GM13976 (cell line): ENCODE measurements at regions not wholly inside any gene's neighbourhood (a gene's known extent, or its start where the extent isn't known, plus 50 kb on each side); places are given as distances from the start of the nearest gene placed in this dataset.
"Not testable (repeated sequence)": the region's sequence is repeated elsewhere in the genome, so short reads cannot be mapped to it uniquely, and the experiment has no call there.

ENCODE experiments used
- DNase-seq: peaks from one replicate; pipeline ENCODE4 v3.0.0; 2012; ENCODE audit warnings: low spot score
- in situ Hi-C: fragments of 300-500 bp; cut with MboI; formaldehyde crosslinking; loops from one replicate; pipeline ENCODE4 v1.12.0; 2022; ENCODE audit warnings: low sequenced_read_pairs, mixed read lengths, inconsistent platforms; ENCODE audit not compliant: unreplicated experiment
- TF ChIP-seq, protein P1 (sequence below): IDR thresholded peaks from 2 replicates; pipeline ENCODE4 v1.5.1; 2012; ENCODE audit warnings: borderline replicate concordance, mild to moderate bottlenecking; ENCODE audit not compliant: insufficient read depth; ENCODE audit errors: extremely low read depth, missing control alignments, control extremely low read depth

- no peak for DNase-seq
- TF ChIP-seq, protein P1, sequence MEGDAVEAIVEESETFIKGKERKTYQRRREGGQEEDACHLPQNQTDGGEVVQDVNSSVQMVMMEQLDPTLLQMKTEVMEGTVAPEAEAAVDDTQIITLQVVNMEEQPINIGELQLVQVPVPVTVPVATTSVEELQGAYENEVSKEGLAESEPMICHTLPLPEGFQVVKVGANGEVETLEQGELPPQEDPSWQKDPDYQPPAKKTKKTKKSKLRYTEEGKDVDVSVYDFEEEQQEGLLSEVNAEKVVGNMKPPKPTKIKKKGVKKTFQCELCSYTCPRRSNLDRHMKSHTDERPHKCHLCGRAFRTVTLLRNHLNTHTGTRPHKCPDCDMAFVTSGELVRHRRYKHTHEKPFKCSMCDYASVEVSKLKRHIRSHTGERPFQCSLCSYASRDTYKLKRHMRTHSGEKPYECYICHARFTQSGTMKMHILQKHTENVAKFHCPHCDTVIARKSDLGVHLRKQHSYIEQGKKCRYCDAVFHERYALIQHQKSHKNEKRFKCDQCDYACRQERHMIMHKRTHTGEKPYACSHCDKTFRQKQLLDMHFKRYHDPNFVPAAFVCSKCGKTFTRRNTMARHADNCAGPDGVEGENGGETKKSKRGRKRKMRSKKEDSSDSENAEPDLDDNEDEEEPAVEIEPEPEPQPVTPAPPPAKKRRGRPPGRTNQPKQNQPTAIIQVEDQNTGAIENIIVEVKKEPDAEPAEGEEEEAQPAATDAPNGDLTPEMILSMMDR, result no peak
- in situ Hi-C loops, result no loop called here
Measured at GRCh38 chr14:106606936-106607335, 1080.6 kb downstream of the TMEM121 start.

DNA sequence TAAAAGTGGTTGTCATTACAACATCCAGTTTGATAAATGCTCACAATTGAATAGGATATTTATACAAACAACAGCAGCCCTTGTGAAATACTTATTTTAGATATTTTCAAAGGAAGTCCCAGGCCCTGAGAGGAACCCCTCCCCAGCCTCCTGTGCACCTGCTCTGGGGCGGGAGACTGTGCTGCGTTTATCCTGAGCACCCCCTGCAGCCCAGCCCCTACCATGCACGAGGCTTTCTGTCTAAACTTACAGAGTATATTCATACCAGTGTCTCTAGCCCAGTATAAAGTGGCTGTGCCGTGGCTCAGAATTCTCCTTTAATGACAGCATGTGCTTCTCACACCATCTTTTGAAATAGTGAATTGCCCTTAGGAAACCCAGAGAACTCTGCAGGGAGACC lies 1084.3 kb downstream of the TMEM121 start:
- TF ChIP-seq, protein P1, result no peak
- in situ Hi-C loops, result no loop called here
- DNase-seq, result no peak

DNA sequence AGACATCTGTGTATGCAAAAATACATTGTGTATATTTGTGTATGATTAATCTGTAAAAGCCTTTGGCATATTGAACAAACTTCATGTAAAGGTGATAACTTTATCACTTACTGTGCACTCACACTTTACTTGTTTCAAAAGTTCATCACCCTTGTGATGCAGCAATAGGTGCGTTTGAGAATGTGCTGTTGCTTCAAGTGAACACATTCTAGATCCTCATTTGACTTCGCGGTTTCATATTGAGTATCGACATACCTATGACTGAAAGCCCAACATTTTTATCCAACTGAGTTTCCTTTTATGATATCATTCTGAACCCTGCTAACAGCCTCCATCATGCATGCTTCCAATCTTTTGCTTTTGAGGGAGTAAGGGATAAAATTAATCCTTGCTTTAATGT lies 1086.9 kb downstream of the TMEM121 start:
- TF ChIP-seq, protein P1, result no peak
- DNase-seq, result peak; percentile 21
- in situ Hi-C loops, result no loop called here

DNA sequence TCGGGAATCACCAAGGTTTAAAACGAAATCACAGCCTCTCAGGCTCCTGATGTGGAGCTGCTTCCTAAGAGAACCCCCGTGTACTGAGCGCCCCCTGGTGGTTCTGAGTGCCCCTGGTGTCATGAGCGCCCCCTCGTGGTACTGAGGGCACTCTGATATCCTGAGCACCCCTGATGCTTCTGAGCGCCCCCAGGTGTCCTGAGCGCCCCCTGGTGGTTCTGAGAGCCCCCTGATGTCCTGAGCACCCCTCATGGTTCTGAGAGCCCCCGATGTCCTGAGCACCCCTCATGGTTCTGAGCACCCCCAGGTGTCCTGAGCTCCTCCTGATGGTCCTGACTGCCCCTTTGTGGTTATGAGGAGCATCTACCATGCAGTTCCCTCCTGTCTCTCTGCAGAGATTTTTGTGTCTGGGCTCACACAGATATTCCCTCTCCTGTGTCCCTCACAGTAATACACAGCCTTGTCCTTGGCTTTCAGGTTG lies 1092.1 kb downstream of the TMEM121 start:
- in situ Hi-C loops, result not testable (repeated sequence)
- TF ChIP-seq, protein P1, result peak; percentile 77
- DNase-seq, result peak; percentile 44

DNA sequence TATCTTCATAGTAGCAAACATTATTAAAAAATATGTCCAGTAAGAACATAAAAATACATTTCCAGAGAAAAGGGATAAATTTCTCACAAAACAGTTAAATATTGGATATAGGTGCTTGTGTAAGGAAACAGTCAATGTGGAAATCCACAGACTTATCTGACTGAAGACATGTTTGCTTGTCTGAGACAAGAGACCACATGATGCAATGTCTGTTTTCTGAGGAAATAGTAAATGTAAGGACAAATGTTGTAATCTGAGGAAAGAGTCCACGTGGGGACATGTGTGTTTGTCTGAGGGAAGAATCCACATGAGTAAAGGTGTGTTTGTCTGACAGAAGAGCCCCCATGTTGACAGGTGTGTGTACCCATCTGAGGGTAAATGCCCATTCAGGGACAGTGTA lies 1093.2 kb downstream of the TMEM121 start:
- DNase-seq, result no peak
- in situ Hi-C loops, result no loop called here
- TF ChIP-seq, protein P1, result no peak

DNA sequence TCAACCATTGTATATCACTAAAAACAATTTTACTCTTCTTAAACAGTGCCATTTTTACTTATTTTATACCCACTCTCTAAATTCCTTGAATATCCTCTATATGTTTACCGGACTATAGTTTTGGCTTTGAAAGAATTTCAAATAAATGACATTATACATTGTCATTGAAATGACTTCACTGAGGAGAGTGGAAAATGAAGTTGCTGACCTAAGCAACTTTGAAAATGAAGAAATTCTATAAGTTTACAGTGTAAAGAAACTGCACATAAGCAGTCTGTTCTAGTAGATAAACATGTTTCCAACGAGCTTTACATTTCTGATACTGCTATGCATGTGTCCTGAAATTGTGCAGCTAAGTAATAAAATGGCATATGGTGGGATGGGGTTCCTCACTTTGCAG lies 1094.0 kb downstream of the TMEM121 start:
- in situ Hi-C loops, result no loop called here
- TF ChIP-seq, protein P1, result no peak
- DNase-seq, result no peak
